GM06990 (cell line): ENCODE measurements at regions not wholly inside any gene's neighbourhood (a gene's known extent, or its start where the extent isn't known, plus 50 kb on each side); places are given as distances from the start of the nearest gene placed in this dataset.

Source experiments
- DNase-seq: peaks from one replicate; pipeline ENCODE4 v3.0.0-alpha.2; 2011; ENCODE audit not compliant: insufficient read length; ENCODE audit errors: extremely low read depth
- H3K27me3 ChIP-seq: replicated peaks from 2 replicates; pipeline ENCODE4 v1.6.0; 2011; ENCODE audit warnings: low read length; ENCODE audit not compliant: control insufficient read depth, insufficient read depth
- H3K36me3 ChIP-seq: 2 replicates; pipeline ENCODE4 v1.5.1; 2011; ENCODE audit warnings: low read length; ENCODE audit not compliant: control insufficient read depth, insufficient read depth
- H3K4me3 ChIP-seq: replicated peaks from 2 replicates; pipeline ENCODE4 v1.5.1; 2011; ENCODE audit warnings: low read depth, mild to moderate bottlenecking, control low read depth, low read length
- TF ChIP-seq, protein P1 (sequence below): IDR thresholded peaks from 2 replicates; pipeline ENCODE4 v1.5.1; 2011; ENCODE audit warnings: low read length, control low read depth, mild to moderate bottlenecking, inconsistent platforms; ENCODE audit not compliant: insufficient read depth, poor library complexity, severe bottlenecking

DNA sequence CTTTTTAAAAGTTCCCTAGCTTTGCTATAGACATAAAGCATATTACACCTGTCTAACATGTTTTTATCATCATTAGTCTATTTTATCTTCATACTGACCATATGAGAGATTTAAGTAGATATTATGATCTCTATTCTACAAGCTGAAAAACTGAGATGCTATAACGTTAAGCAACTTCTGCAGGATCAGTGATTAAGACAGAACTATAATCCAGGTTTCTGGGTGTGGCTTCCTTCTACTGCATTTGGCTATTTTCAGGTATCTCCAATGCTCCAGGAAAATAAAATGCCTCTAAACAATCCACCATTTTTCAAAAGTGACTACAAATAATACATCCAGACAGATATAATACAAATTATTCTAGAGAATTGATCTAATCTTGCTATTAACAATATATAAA is 53.4 kb downstream of the RGS2 start:
- Histone ChIP-seq H3K36me3 (no peaks in the 10 kb centered on the region), H3K4me3 (no peak overlapping the region), H3K27me3 (no peaks in the 10 kb centered on the region)
- TF ChIP-seq, protein P1, sequence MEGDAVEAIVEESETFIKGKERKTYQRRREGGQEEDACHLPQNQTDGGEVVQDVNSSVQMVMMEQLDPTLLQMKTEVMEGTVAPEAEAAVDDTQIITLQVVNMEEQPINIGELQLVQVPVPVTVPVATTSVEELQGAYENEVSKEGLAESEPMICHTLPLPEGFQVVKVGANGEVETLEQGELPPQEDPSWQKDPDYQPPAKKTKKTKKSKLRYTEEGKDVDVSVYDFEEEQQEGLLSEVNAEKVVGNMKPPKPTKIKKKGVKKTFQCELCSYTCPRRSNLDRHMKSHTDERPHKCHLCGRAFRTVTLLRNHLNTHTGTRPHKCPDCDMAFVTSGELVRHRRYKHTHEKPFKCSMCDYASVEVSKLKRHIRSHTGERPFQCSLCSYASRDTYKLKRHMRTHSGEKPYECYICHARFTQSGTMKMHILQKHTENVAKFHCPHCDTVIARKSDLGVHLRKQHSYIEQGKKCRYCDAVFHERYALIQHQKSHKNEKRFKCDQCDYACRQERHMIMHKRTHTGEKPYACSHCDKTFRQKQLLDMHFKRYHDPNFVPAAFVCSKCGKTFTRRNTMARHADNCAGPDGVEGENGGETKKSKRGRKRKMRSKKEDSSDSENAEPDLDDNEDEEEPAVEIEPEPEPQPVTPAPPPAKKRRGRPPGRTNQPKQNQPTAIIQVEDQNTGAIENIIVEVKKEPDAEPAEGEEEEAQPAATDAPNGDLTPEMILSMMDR = no peak
- DNase-seq = no peak

DNA sequence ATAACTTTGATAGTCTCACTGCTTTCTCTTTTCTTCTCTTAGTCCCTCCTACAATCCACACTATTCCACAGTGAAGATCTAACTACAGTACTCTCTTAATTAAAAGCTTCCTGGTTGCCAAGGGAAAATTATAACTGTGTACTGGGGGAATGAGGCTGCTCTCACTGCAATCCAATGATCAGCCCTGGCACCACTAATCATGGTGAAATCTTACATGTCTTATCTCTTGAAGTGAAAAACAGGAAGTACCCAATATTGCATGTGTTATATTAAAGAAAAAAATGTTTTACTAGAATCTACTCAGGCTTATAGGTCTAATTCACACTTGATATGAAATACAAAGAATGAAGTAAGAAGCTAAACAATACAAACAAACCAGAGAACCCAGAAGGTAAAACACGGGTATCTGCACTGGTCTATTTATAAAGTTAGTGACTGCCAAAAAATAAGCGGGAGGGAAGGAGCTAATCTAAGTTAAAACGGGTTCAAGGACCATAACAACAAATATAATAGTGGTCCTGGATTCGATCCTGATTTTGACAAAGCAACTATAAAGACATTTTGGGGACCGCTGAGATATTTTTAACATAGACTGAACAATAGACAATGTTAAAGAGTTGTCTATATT is 57.5 kb downstream of the RGS2 start:
- no peak for DNase-seq
- Histone ChIP-seq H3K27me3 (no peaks in the 10 kb centered on the region), H3K36me3 (no peaks in the 10 kb centered on the region)

DNA sequence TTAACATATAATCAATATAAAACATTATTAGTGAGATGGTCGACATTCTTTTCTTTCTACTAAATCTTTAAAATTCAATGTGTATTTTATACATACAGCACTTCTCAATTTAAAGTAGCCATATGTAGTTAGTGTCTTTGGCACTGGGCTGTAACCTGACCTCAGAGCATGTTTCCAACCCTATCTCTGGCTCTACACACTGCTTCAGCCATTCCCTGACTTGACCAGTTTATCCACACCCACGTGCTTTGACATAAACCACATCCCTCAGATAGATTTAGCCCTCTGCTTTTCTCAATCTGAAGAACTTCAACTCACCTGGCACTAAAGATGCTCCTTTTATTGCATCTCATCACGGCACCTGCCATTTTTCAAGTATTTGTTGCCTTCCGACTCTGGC is 58.3 kb downstream of the RGS2 start:
- H3K4me3 ChIP-seq = no peak overlapping the region
- H3K36me3 ChIP-seq = no peaks in the 10 kb centered on the region
- DNase-seq = no peak
- TF ChIP-seq, protein P1 = no peak
- no peaks in the 10 kb centered on the region for H3K27me3 ChIP-seq

More for the DNA sequence above, 57.5 kb downstream of the RGS2 start:
- TF ChIP-seq, protein P1 = no peak
- no peak overlapping the region for H3K4me3 ChIP-seq

DNA sequence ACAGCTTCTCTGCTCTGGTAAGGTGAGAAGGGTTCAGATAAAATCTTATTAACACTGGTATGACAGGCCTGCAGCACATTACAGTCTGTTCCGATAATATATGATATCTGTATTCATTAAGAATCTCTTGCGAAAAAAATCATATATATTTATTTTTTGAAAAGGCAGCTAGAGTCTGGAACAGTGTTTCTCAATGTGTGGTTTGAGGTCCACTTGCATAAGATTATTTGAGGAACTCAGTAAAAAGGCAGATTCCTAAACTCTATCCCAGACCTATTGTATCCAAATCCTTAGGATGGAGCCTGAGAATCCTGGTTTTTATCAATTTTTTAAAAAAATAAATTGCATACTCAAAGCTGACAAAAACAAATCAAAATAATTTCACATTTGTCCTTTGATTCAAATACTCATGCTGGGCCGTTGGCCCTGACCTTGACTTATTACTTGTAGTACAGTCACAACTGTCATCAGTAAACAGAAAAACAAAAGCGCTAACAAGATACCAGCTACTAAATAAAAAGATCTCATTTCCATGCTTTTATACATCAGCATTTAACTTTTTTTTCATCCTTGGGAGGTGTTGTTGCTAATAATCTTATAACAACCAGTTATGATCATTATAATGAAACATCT is 60.6 kb downstream of the RGS2 start:
- TF ChIP-seq, protein P1 = no peak
- Histone ChIP-seq H3K36me3 (no peaks in the 10 kb centered on the region), H3K27me3 (no peaks in the 10 kb centered on the region), H3K4me3 (no peak overlapping the region)
- no peak for DNase-seq

DNA sequence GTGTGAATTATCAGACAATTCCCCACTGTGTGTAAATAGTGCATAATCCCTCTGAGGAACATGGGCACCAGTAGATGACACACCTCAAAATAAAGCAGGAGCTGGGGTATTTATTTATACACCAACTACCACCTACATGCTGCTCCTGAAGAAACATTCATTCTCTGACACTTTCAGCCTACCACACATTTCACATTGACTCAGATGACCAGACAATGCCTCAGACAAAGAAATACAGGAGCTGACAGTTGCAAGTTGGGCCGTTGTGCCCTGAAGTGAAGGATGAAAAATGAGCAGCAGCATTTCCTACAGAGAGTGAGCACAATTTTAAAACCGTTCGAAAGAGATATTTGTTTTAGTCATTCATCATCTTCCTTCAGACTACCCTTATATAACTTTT is 63.2 kb downstream of the RGS2 start:
- H3K4me3 ChIP-seq = no peak overlapping the region
- no peaks in the 10 kb centered on the region for H3K27me3 ChIP-seq
- no peaks in the 10 kb centered on the region for H3K36me3 ChIP-seq
- DNase-seq = no peak
- TF ChIP-seq, protein P1 = no peak
